AG10803 (cell line): ENCODE measurements at regions not wholly inside any gene's neighbourhood (a gene's known extent, or its start where the extent isn't known, plus 50 kb on each side); places are given as distances from the start of the nearest gene placed in this dataset.

ENCODE experiments used
- DNase-seq: peaks from one replicate; pipeline ENCODE4 v3.0.0; 2010; ENCODE audit warnings: low read depth
- H3K4me3 ChIP-seq: 2 replicates; pipeline ENCODE4 v1.5.1; 2011; ENCODE audit warnings: mild to moderate bottlenecking, low read length, control low read depth
- CTCF ChIP-seq: conservative IDR thresholded peaks from 2 replicates; pipeline ENCODE4 v1.5.1; 2011; ENCODE audit warnings: mild to moderate bottlenecking, low read length, control low read depth, inconsistent platforms

GRCh38 chr18:4751523-4751922 is 296.4 kb upstream of the DLGAP1 start:
- DNase-seq = no peak
- H3K4me3 ChIP-seq = no peak overlapping the region
- no peak for TF ChIP-seq CTCF

- H3K4me3 ChIP-seq = no peak overlapping the region
- no peak for TF ChIP-seq CTCF
These were observed 295.6 kb upstream of the DLGAP1 start for GRCh38 chr18:4750393-4751346.

GRCh38 chr18:4748975-4749374 is 293.9 kb upstream of the DLGAP1 start:
- DNase-seq = no peak
- H3K4me3 ChIP-seq = no peak overlapping the region
- TF ChIP-seq CTCF = no peak

More at GRCh38 chr18:4750393-4751346, 295.6 kb upstream of the DLGAP1 start:
- DNase-seq = no peak

GRCh38 chr18:4734903-4735302 is 279.8 kb upstream of the DLGAP1 start:
- no peak for DNase-seq
- no peak overlapping the region for H3K4me3 ChIP-seq
- no peak for TF ChIP-seq CTCF

- H3K4me3 ChIP-seq = no peak overlapping the region
- no peak for DNase-seq
- TF ChIP-seq CTCF = no peak
These were observed 278.9 kb upstream of the DLGAP1 start for GRCh38 chr18:4734021-4734420.

- TF ChIP-seq CTCF = no peak
- no peak for DNase-seq
- no peak overlapping the region for H3K4me3 ChIP-seq
These were observed 266.4 kb upstream of the DLGAP1 start for GRCh38 chr18:4721545-4721944.

GRCh38 chr18:4720518-4720917 is 265.4 kb upstream of the DLGAP1 start:
- no peak for TF ChIP-seq CTCF
- DNase-seq = no peak

More at GRCh38 chr18:4720518-4720917, 265.4 kb upstream of the DLGAP1 start:
- H3K4me3 ChIP-seq = no peak overlapping the region
